HepG2 (cell line): ENCODE measurements at regions not wholly inside any gene's neighbourhood (a gene's known extent, or its start where the extent isn't known, plus 50 kb on each side); places are given as distances from the start of the nearest gene placed in this dataset.

Experiments
- ETV6 ChIP-seq: sonication (generic); formaldehyde crosslinking; conservative IDR thresholded peaks from 2 replicates; pipeline ENCODE4 v1.4.0; 2020; ENCODE audit warnings: missing genetic modification reagents
- FLYWCH1 ChIP-seq: sonication (generic); formaldehyde crosslinking; IDR thresholded peaks from 2 replicates; pipeline ENCODE4 v1.8.1; 2023; ENCODE audit warnings: mild to moderate bottlenecking, missing genetic modification reagents
- FOXJ3 ChIP-seq: sonication (generic); formaldehyde crosslinking; IDR thresholded peaks from 2 replicates; pipeline ENCODE4 v1.4.0; 2020; ENCODE audit warnings: missing genetic modification reagents, mild to moderate bottlenecking, borderline replicate concordance
- HCFC1 ChIP-seq: fragments of 150-350 bp; IDR thresholded peaks from 2 replicates; pipeline ENCODE4 v1.6.1; 2014; ENCODE audit warnings: low read depth, low read length
- KDM5A ChIP-seq: fragments of 200-600 bp; sonication (generic); IDR thresholded peaks from 2 replicates; pipeline ENCODE4 v1.7.0; 2018; ENCODE audit warnings: antibody characterized with exemption, mild to moderate bottlenecking, low read length, borderline replicate concordance
- MEIS2 ChIP-seq: sonication (generic); formaldehyde crosslinking; IDR thresholded peaks from 2 replicates; pipeline ENCODE4 v1.9.0; 2021; ENCODE audit warnings: mild to moderate bottlenecking, missing genetic modification reagents
- MXD1 ChIP-seq: sonication (generic); formaldehyde crosslinking; IDR thresholded peaks from 2 replicates; pipeline ENCODE4 v1.4.0; 2020; ENCODE audit warnings: mild to moderate bottlenecking, missing genetic modification reagents
- PBX2 ChIP-seq: IDR thresholded peaks from 2 replicates; pipeline ENCODE4 v1.6.1; 2016; ENCODE audit warnings: control low read depth
- PCBP1 ChIP-seq: fragments of 200-400 bp; formaldehyde crosslinking; IDR thresholded peaks from 2 replicates; pipeline ENCODE4 v1.6.1; 2017; ENCODE audit warnings: mild to moderate bottlenecking, low read depth, low read length, borderline replicate concordance
- PHF21A ChIP-seq: sonication (generic); formaldehyde crosslinking; IDR thresholded peaks from 2 replicates; pipeline ENCODE4 v1.5.0; 2020; ENCODE audit warnings: mild to moderate bottlenecking, missing genetic modification reagents
- POLR2A ChIP-seq, 2 experiments: IDR thresholded peaks; 2 replicates each; pipeline ENCODE4 v1.6.1; 2011; ENCODE audit warnings: low read depth in 2 of 2, low read length in 2 of 2, mild to moderate bottlenecking in 1 of 2, moderate library complexity in 1 of 2; ENCODE audit not compliant: insufficient read depth in 1 of 2
- ZBED4 ChIP-seq: sonication (generic); formaldehyde crosslinking; IDR thresholded peaks from 2 replicates; pipeline ENCODE4 v1.4.0; 2020; ENCODE audit warnings: missing genetic modification reagents, borderline replicate concordance
- ZFP90 ChIP-seq: sonication (generic); formaldehyde crosslinking; IDR thresholded peaks from 2 replicates; pipeline ENCODE4 v1.8.0; 2022; ENCODE audit warnings: missing genetic modification reagents, mild to moderate bottlenecking, inconsistent platforms, borderline replicate concordance
- ZNF569 ChIP-seq: sonication (generic); formaldehyde crosslinking; IDR thresholded peaks from 2 replicates; pipeline ENCODE4 v1.5.0; 2020; ENCODE audit warnings: mild to moderate bottlenecking, missing genetic modification reagents, moderate library complexity, borderline replicate concordance
- ZNF576 ChIP-seq: sonication (generic); formaldehyde crosslinking; IDR thresholded peaks from 2 replicates; pipeline ENCODE4 v1.4.0; 2020; ENCODE audit warnings: mild to moderate bottlenecking, missing genetic modification reagents
- ZNF609 ChIP-seq: sonication (generic); formaldehyde crosslinking; IDR thresholded peaks from 2 replicates; pipeline ENCODE4 v1.4.0; 2020; ENCODE audit warnings: mild to moderate bottlenecking, missing genetic modification reagents, borderline replicate concordance
- ZNF615 ChIP-seq: sonication (generic); formaldehyde crosslinking; IDR thresholded peaks from 2 replicates; pipeline ENCODE4 v1.5.0; 2020; ENCODE audit warnings: mild to moderate bottlenecking, missing genetic modification reagents, borderline replicate concordance
- ZNF746 ChIP-seq: sonication (generic); formaldehyde crosslinking; IDR thresholded peaks from 2 replicates; pipeline ENCODE4 v1.8.0; 2022; ENCODE audit warnings: mild to moderate bottlenecking, missing genetic modification reagents

- 0 out of 2 replicates have a peak, but pooled peaks have one; percentile 23 for TF ChIP-seq ETV6
- TF ChIP-seq HCFC1 = no peak
- TF ChIP-seq ZNF615 (CRISPR knock-in tag) = 0 out of 2 replicates have a peak, but pooled peaks have one; percentile 6
- TF ChIP-seq PCBP1 = 0 out of 2 replicates have a peak, but pooled peaks have one; percentile 48
- TF ChIP-seq POLR2A (IDR thresholded peaks at IDR 0.05; ENCODE audit: insufficient read depth in 1 of 2, low read depth in 2 of 2, low read length in 2 of 2) = no peak
- TF ChIP-seq FOXJ3 (CRISPR knock-in tag) = peak; percentile 7; the same call in 1 of the 2 replicates
- TF ChIP-seq MEIS2 (CRISPR knock-in tag) = peak; percentile 11; the same call in 1 of the 2 replicates
- 0 out of 2 replicates have a peak, but pooled peaks have one; percentile 7 for TF ChIP-seq ZFP90
- TF ChIP-seq ZNF576 (CRISPR knock-in tag) = no peak
- no peak for TF ChIP-seq FLYWCH1 (CRISPR knock-in tag)
- TF ChIP-seq ZBED4 (CRISPR knock-in tag) = peak; percentile 83; the same call in 1 of the 2 replicates
- 0 out of 2 replicates have a peak, but pooled peaks have one; percentile 24 for TF ChIP-seq MXD1 (CRISPR knock-in tag)
- 0 out of 2 replicates have a peak, but pooled peaks have one; percentile 34 for TF ChIP-seq PBX2 (CRISPR knock-in tag)
- no peak for TF ChIP-seq ZNF569
- TF ChIP-seq PHF21A = peak; percentile 85
- peak; percentile 75 for TF ChIP-seq ZNF746 (CRISPR knock-in tag)
- peak; percentile 43; the same call in 1 of the 2 replicates for TF ChIP-seq KDM5A
- peak; percentile 43; the same call in 1 of the 2 replicates for TF ChIP-seq ZNF609
These were observed 54.8 kb upstream of the CDKN2AIPNL start (continued) for GRCh38 chr5:134466241-134467069.
